PC-3 (cell line): ENCODE measurements at regions not wholly inside any gene's neighbourhood (a gene's known extent, or its start where the extent isn't known, plus 50 kb on each side); places are given as distances from the start of the nearest gene placed in this dataset.

ENCODE experiments used
- ATAC-seq: fragments of 200-7000 bp; cut with Tn5 transposase; 2 replicates; pipeline ENCODE4 v1.9.1; 2020; ENCODE audit warnings: mild to moderate bottlenecking, moderate library complexity
- BruUV-seq: library from RNA; stranded (reverse); fragments of 400-500 nt; replicated peaks from 2 replicates; lab custom pipeline; 2021; lab: Mats Ljungman, UMichigan
- CTCF ChIA-PET: fragments of 300-600 bp; sonication (Branson Sonifier 250); formaldehyde crosslinking; loops from one replicate; lab custom pipeline; 2022; ENCODE audit warnings: antibody characterized with exemption; lab: Charles Lee
- POLR2A ChIA-PET: fragments of 300-600 bp; sonication (Branson Sonifier 250); formaldehyde crosslinking; loops from one replicate; lab custom pipeline; 2022; ENCODE audit warnings: antibody characterized with exemption; ENCODE audit not compliant: unreplicated experiment; lab: Charles Lee
- DNase-seq: peaks from one replicate; pipeline ENCODE4 v3.0.0-alpha.2; 2015
- H2AFZ ChIP-seq: fragments of 300-600 bp; sonication (generic); 2 replicates; pipeline ENCODE4 v1.6.0; 2016; ENCODE audit warnings: antibody characterized with exemption, low read length
- H3F3A ChIP-seq: fragments of 300-600 bp; sonication (generic); one replicate; pipeline ENCODE4 v1.6.0; 2017; ENCODE audit warnings: antibody characterized with exemption, low read length, control low read depth, mild to moderate bottlenecking; ENCODE audit not compliant: unreplicated experiment
- H3K27ac ChIP-seq: fragments of 300-600 bp; sonication (generic); 2 replicates; pipeline ENCODE4 v1.5.1; 2016; ENCODE audit warnings: mild to moderate bottlenecking, low read length
- H3K27me3 ChIP-seq: fragments of 300-600 bp; sonication (generic); 2 replicates; pipeline ENCODE4 v1.6.1; 2016; ENCODE audit warnings: low read length, mixed read lengths
- H3K36me3 ChIP-seq: fragments of 300-600 bp; sonication (generic); 2 replicates; pipeline ENCODE4 v1.6.1; 2016; ENCODE audit warnings: low read depth, mixed run types, low read length, mixed read lengths
- H3K4me1 ChIP-seq: fragments of 300-600 bp; sonication (generic); 2 replicates; pipeline ENCODE4 v1.5.1; 2016; ENCODE audit warnings: low read length; ENCODE audit not compliant: insufficient read depth
- H3K4me2 ChIP-seq: fragments of 300-600 bp; sonication (generic); 2 replicates; pipeline ENCODE4 v1.6.0; 2016; ENCODE audit warnings: low read length
- H3K4me3 ChIP-seq: fragments of 300-600 bp; sonication (generic); 2 replicates; pipeline ENCODE4 v1.5.1; 2016; ENCODE audit warnings: mild to moderate bottlenecking, low read length, mixed read lengths
- H3K79me2 ChIP-seq: fragments of 300-600 bp; sonication (generic); 2 replicates; pipeline ENCODE4 v1.6.1; 2017; ENCODE audit warnings: low read length, mixed read lengths
- H3K9ac ChIP-seq: fragments of 300-600 bp; sonication (generic); 2 replicates; pipeline ENCODE4 v1.6.0; 2016; ENCODE audit warnings: mild to moderate bottlenecking, low read length
- H3K9me2 ChIP-seq: fragments of 300-600 bp; sonication (generic); replicated peaks from 2 replicates; pipeline ENCODE4 v1.6.1; 2016; ENCODE audit warnings: mixed run types, low read length, mixed read lengths
- H3K9me3 ChIP-seq: fragments of 300-600 bp; sonication (generic); 2 replicates; pipeline ENCODE4 v1.6.1; 2016; ENCODE audit warnings: low read length, mixed read lengths
- H4K20me1 ChIP-seq: fragments of 300-600 bp; sonication (generic); 2 replicates; pipeline ENCODE4 v1.6.1; 2016; ENCODE audit warnings: low read length, mixed read lengths
- EZH2 ChIP-seq: fragments of 300-600 bp; sonication (generic); IDR thresholded peaks from one replicate; pipeline ENCODE4 v1.6.1; 2017; ENCODE audit warnings: antibody characterized with exemption, mild to moderate bottlenecking, low read length; ENCODE audit not compliant: unreplicated experiment
- EZH2phosphoT487 ChIP-seq: fragments of 300-600 bp; sonication (generic); IDR thresholded peaks from 2 replicates; pipeline ENCODE4 v1.6.1; 2018; ENCODE audit warnings: mild to moderate bottlenecking, antibody characterized with exemption, low read length, borderline replicate concordance
- intact Hi-C: fragments of 100-400 bp; cut with micrococcal nuclease; formaldehyde crosslinking; loops from 2 replicates; pipeline ENCODE4 v1.9.0; 2023
- microRNA-seq: library from miRNA; unstranded; fragments of <30 nt; microRNA quantifications from one replicate; pipeline ENCODE4 v1.1.0, GENCODE V29; 2020; ENCODE audit not compliant: unreplicated experiment
- TF ChIP-seq, protein P1 (sequence below): fragments of 300-600 bp; sonication (generic); conservative IDR thresholded peaks from 2 replicates; pipeline ENCODE4 v1.5.1; 2017; ENCODE audit warnings: antibody characterized with exemption, low read depth, mild to moderate bottlenecking, low read length

DNA sequence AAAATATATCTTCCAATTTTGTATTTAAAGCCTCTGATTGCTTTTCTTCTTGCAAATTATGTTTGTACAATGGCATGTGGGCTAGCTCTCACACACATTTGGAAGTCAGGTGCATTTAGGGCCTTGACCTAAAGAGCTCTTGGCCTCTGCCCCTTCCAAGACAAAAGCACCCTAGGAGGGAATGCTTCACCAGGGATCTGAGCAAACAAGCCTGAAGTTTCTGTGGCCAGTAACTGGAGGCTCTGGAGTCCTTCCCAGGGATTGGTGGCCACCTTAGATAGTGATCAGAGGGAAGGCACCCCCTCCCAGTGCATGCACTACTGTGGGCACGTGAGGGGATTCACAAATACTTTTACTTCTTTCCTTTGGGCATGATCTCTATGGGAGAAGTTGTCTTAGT is 60.3 kb upstream of the DIPK2B start:
- intact Hi-C loops = no loop called here
- CTCF ChIA-PET = no interaction called here
- no peaks in the 10 kb centered on the region for H3K4me1 ChIP-seq
- no TSS peak for BruUV-seq
- H3K27me3 ChIP-seq = no peaks in the 10 kb centered on the region
- no peaks in the 10 kb centered on the region for H3K9me2 ChIP-seq
- no peak overlapping the region for H3K9ac ChIP-seq
- TF ChIP-seq, protein P1, sequence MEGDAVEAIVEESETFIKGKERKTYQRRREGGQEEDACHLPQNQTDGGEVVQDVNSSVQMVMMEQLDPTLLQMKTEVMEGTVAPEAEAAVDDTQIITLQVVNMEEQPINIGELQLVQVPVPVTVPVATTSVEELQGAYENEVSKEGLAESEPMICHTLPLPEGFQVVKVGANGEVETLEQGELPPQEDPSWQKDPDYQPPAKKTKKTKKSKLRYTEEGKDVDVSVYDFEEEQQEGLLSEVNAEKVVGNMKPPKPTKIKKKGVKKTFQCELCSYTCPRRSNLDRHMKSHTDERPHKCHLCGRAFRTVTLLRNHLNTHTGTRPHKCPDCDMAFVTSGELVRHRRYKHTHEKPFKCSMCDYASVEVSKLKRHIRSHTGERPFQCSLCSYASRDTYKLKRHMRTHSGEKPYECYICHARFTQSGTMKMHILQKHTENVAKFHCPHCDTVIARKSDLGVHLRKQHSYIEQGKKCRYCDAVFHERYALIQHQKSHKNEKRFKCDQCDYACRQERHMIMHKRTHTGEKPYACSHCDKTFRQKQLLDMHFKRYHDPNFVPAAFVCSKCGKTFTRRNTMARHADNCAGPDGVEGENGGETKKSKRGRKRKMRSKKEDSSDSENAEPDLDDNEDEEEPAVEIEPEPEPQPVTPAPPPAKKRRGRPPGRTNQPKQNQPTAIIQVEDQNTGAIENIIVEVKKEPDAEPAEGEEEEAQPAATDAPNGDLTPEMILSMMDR = no peak
- TF ChIP-seq EZH2phosphoT487 (no peak), EZH2 (no peak)
- no peak overlapping the region for H2AFZ ChIP-seq
- ATAC-seq (no peak), DNase-seq (no peak)
- H3K9me3 ChIP-seq = no peaks in the 10 kb centered on the region
- H3F3A ChIP-seq = no peaks in the 10 kb centered on the region
- H3K4me2 ChIP-seq = no peak overlapping the region
- no peaks in the 10 kb centered on the region for H3K36me3 ChIP-seq
- POLR2A ChIA-PET = no interaction called here
- H4K20me1 ChIP-seq = no peaks in the 10 kb centered on the region
- H3K79me2 ChIP-seq = no peaks in the 10 kb centered on the region
- H3K4me3 ChIP-seq = no peak overlapping the region
- H3K27ac ChIP-seq = no peak overlapping the region

DNA sequence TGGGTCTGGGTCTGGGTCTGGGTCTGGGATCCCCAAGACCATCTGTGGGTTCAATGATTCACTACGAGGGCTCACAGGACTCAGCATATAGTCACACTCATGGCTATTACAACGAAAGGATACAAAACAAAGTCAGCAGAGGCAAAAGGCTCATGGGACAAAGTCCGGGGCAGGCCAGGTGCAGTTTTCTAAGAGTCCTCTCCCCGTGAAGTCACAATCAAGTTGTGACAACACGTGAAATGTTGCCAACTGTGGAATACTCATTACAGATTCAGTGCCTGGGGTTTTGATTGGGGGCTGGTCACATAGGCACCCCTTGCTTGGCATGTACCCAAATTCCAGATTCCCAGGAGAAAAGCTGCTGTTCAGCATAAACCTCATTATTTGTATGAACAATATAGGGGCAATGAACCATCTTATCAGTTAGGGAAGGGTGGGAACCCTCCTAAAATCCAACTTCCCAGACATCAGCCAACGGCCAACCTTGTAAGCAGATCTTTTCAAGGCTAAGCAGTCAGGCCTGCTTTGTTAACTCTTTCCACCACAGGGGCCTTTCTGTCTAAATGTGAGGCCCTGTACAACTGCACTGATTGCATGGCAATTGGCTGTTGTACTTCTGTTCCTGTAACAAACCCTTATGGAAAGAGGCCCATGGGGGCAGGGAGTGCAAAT is 58.2 kb upstream of the DIPK2B start:
- no peak overlapping the region for H3K9ac ChIP-seq
- no peaks in the 10 kb centered on the region for H3K9me2 ChIP-seq
- H3K9me3 ChIP-seq = no peaks in the 10 kb centered on the region
- TF ChIP-seq EZH2phosphoT487 = no peak
- TF ChIP-seq, protein P1 = no peak
- no peak for TF ChIP-seq EZH2
- no peaks in the 10 kb centered on the region for H3F3A ChIP-seq
- H3K4me2 ChIP-seq = no peak overlapping the region
- no peak overlapping the region for H2AFZ ChIP-seq
- ChIA-PET POLR2A (no interaction called here), CTCF (no interaction called here)
- H3K79me2 ChIP-seq = no peaks in the 10 kb centered on the region
- H3K4me3 ChIP-seq = no peak overlapping the region
- intact Hi-C loops = no loop called here
- H4K20me1 ChIP-seq = no peaks in the 10 kb centered on the region
- no peaks in the 10 kb centered on the region for H3K27me3 ChIP-seq
- ATAC-seq = no peak
- no peaks in the 10 kb centered on the region for H3K4me1 ChIP-seq
- H3K36me3 ChIP-seq = no peaks in the 10 kb centered on the region
- BruUV-seq = no TSS peak
- DNase-seq = no peak
- no peak overlapping the region for H3K27ac ChIP-seq

Small RNA genes lying in the stretch of these regions (microRNA-seq; reads per million reads assigned to microRNA genes)
- gene MIR221 (24,634 reads per million, percentile 98 among the genes with 10 or more reads in this experiment), gene MIR222 (3,109 reads per million, percentile 90 among the genes with 10 or more reads in this experiment)
